Smooth muscle cell (in vitro differentiated cells): ENCODE measurements at regions not wholly inside any gene's neighbourhood (a gene's known extent, or its start where the extent isn't known, plus 50 kb on each side); places are given as distances from the start of the nearest gene placed in this dataset.

Source experiments
- DNase-seq: peaks from one replicate; lab custom pipeline; 2025; ENCODE audit not compliant: unreplicated experiment; lab: John Stamatoyannopoulos, UW
- H2AFZ ChIP-seq: fragments of 200-600 bp; sonication (generic); 2 replicates; pipeline ENCODE4 v1.6.0; 2016; ENCODE audit warnings: antibody characterized with exemption, low read depth, mild to moderate bottlenecking
- H3F3A ChIP-seq: fragments of 200-600 bp; sonication (generic); 2 replicates; pipeline ENCODE4 v1.6.0; 2017; ENCODE audit warnings: antibody characterized with exemption, low read depth
- H3K27ac ChIP-seq: fragments of 200-600 bp; sonication (generic); 2 replicates; pipeline ENCODE4 v1.5.1; 2016; ENCODE audit warnings: low read depth, mild to moderate bottlenecking
- H3K27me3 ChIP-seq: fragments of 200-600 bp; sonication (generic); 2 replicates; pipeline ENCODE4 v1.6.1; 2016; ENCODE audit warnings: low read depth, mild to moderate bottlenecking
- H3K36me3 ChIP-seq: fragments of 200-600 bp; sonication (generic); 2 replicates; pipeline ENCODE4 v1.5.1; 2016; ENCODE audit warnings: low read depth
- H3K4me1 ChIP-seq: fragments of 200-600 bp; sonication (generic); 2 replicates; pipeline ENCODE4 v1.5.1; 2016; ENCODE audit warnings: low read depth
- H3K4me2 ChIP-seq: fragments of 200-600 bp; sonication (generic); 2 replicates; pipeline ENCODE4 v1.6.0; 2016; ENCODE audit warnings: mild to moderate bottlenecking
- H3K4me3 ChIP-seq: fragments of 200-600 bp; sonication (generic); 2 replicates; pipeline ENCODE4 v1.5.1; 2016; ENCODE audit warnings: mild to moderate bottlenecking
- H3K79me2 ChIP-seq: fragments of 200-600 bp; sonication (generic); 2 replicates; pipeline ENCODE4 v1.6.0; 2016; ENCODE audit warnings: low read depth, mild to moderate bottlenecking
- H3K9ac ChIP-seq: fragments of 200-600 bp; sonication (generic); 2 replicates; pipeline ENCODE4 v1.6.0; 2016; ENCODE audit warnings: low read depth
- H3K9me3 ChIP-seq: fragments of 200-600 bp; sonication (generic); replicated peaks from 2 replicates; pipeline ENCODE4 v1.5.1; 2016; ENCODE audit warnings: low read depth
- H4K20me1 ChIP-seq: fragments of 200-600 bp; sonication (generic); 2 replicates; pipeline ENCODE4 v1.6.0; 2016; ENCODE audit warnings: low read depth
- CTCF ChIP-seq: fragments of 200-600 bp; sonication (generic); IDR thresholded peaks from 2 replicates; pipeline ENCODE4 v1.5.1; 2017; ENCODE audit warnings: borderline replicate concordance, mild to moderate bottlenecking, antibody characterized with exemption; ENCODE audit not compliant: insufficient read depth, poor library complexity, severe bottlenecking
- WGBS: methylation state at CpG from one replicate; pipeline ENCODE4 v1.1.7; 2016; ENCODE audit warnings: low lambda C conversion rate; 5-methylcytosine and 5-hydroxymethylcytosine counted together

GRCh38 chr6:19205076-19205475 is 632.1 kb upstream of the ID4 start:
- WGBS: 84% methylated on average over 5 of the region's 5 CpGs
- no peak for TF ChIP-seq CTCF
- Histone ChIP-seq H3K9ac (no peak overlapping the region), H3K79me2 (no peaks in the 10 kb centered on the region), H3K9me3 (no peaks in the 10 kb centered on the region), H3K4me3 (no peak overlapping the region), H3K36me3 (no peaks in the 10 kb centered on the region), H2AFZ (no peak overlapping the region), H3F3A (no peaks in the 10 kb centered on the region), H4K20me1 (no peaks in the 10 kb centered on the region), H3K27ac (no peak overlapping the region), H3K4me1 (no peaks in the 10 kb centered on the region), H3K4me2 (no peak overlapping the region), H3K27me3 (no peaks in the 10 kb centered on the region)
- DNase-seq: no peak

- Histone ChIP-seq H3K9ac (no peak overlapping the region), H3K36me3 (no peaks in the 10 kb centered on the region), H4K20me1 (no peaks in the 10 kb centered on the region), H3F3A (no peaks in the 10 kb centered on the region), H2AFZ (no peak overlapping the region), H3K4me1 (no peaks in the 10 kb centered on the region), H3K79me2 (no peaks in the 10 kb centered on the region), H3K27ac (no peak overlapping the region), H3K9me3 (no peaks in the 10 kb centered on the region), H3K4me3 (no peak overlapping the region), H3K4me2 (no peak overlapping the region), H3K27me3 (no peaks in the 10 kb centered on the region)
- 92% methylated on average over 2 of the region's 2 CpGs for WGBS
- no peak for DNase-seq
- no peak for TF ChIP-seq CTCF
These were observed 628.0 kb upstream of the ID4 start for GRCh38 chr6:19209202-19209601.

- DNase-seq: no peak
- Histone ChIP-seq H3K27me3 (no peaks in the 10 kb centered on the region), H3K79me2 (no peaks in the 10 kb centered on the region), H3K36me3 (no peaks in the 10 kb centered on the region), H3F3A (no peaks in the 10 kb centered on the region), H4K20me1 (no peaks in the 10 kb centered on the region), H3K4me1 (no peaks in the 10 kb centered on the region), H3K4me2 (no peak overlapping the region), H3K9me3 (no peaks in the 10 kb centered on the region), H3K9ac (no peak overlapping the region), H2AFZ (no peak overlapping the region), H3K4me3 (no peak overlapping the region), H3K27ac (no peak overlapping the region)
- WGBS: 90% methylated on average over 14 of the region's 14 CpGs
- TF ChIP-seq CTCF: peak; percentile 31
These were observed 626.1 kb upstream of the ID4 start for GRCh38 chr6:19210849-19211590.

- Histone ChIP-seq H3K79me2 (no peaks in the 10 kb centered on the region), H4K20me1 (no peaks in the 10 kb centered on the region), H3K27ac (no peak overlapping the region), H3K9me3 (no peaks in the 10 kb centered on the region), H3K9ac (no peak overlapping the region), H2AFZ (no peak overlapping the region), H3F3A (no peaks in the 10 kb centered on the region), H3K4me1 (no peaks in the 10 kb centered on the region), H3K4me2 (no peak overlapping the region), H3K27me3 (no peaks in the 10 kb centered on the region), H3K4me3 (no peak overlapping the region), H3K36me3 (no peaks in the 10 kb centered on the region)
- DNase-seq: no peak
- TF ChIP-seq CTCF: no peak
- WGBS: 64% methylated on average over 2 of the region's 2 CpGs
These were observed 622.9 kb upstream of the ID4 start for GRCh38 chr6:19214231-19214630.
